ENCODE measurements at regions not wholly inside any gene's neighbourhood (a gene's known extent, or its start where the extent isn't known, plus 50 kb on each side); places are given as distances from the start of the nearest gene placed in this dataset.

- TF ChIP-seq CTCF (IDR thresholded peaks at IDR 0.05), result no peak
- TF ChIP-seq EP300 (IDR thresholded peaks at IDR 0.05; ENCODE audit: low read depth), result no peak
- TF ChIP-seq POLR2A (IDR thresholded peaks at IDR 0.05), result no peak
- no peak for TF ChIP-seq POLR2AphosphoS5 (IDR thresholded peaks at IDR 0.05)
Measured at GRCh38 chr9:103919605-103920209, 174.4 kb upstream of the SMC2 start.

Measured in transverse colon (tissue), 4 donors.